ENCODE measurements at regions not wholly inside any gene's neighbourhood (a gene's known extent, or its start where the extent isn't known, plus 50 kb on each side); places are given as distances from the start of the nearest gene placed in this dataset.

DNA sequence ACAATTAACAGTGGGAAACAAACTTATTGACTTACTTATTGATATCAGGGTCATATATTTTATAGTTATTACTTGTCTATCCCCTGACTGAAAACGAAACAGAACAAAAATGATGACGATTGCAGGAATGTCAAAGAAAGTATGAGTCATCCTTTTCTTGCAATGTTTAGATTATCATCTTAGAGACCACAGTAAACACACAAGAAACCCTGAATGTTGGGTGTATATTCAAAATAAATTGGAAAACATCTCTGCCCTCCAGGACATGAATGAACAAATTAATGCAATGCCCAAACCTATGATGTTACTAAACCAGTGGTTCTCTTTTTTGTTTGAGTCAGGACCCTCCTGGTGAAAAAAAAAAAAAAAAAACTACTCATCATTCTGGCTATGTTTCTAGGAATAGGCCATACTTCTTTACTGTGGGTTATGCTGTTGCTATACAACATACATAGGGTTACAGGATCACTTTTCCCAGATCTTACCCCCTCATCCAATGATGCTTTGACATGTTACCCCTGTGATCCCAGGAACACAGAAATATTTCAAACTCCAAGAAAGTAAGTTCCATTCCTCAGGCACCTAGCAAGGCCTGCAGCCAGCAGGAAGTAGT is 623.4 kb upstream of the IGFBP3 start:
- no peak for TF ChIP-seq NFYB (CRISPR knock-in tag; conservative IDR thresholded peaks at IDR 0.05; ENCODE audit: low read depth)
- no peak for TF ChIP-seq KAT7 (CRISPR knock-in tag; IDR thresholded peaks at IDR 0.05; ENCODE audit: borderline replicate concordance)
- TF ChIP-seq JUN (CRISPR knock-in tag; IDR thresholded peaks at IDR 0.05), result no peak
- TF ChIP-seq SP1 (CRISPR knock-in tag; conservative IDR thresholded peaks at IDR 0.05), result no peak
- TF ChIP-seq, protein P1, sequence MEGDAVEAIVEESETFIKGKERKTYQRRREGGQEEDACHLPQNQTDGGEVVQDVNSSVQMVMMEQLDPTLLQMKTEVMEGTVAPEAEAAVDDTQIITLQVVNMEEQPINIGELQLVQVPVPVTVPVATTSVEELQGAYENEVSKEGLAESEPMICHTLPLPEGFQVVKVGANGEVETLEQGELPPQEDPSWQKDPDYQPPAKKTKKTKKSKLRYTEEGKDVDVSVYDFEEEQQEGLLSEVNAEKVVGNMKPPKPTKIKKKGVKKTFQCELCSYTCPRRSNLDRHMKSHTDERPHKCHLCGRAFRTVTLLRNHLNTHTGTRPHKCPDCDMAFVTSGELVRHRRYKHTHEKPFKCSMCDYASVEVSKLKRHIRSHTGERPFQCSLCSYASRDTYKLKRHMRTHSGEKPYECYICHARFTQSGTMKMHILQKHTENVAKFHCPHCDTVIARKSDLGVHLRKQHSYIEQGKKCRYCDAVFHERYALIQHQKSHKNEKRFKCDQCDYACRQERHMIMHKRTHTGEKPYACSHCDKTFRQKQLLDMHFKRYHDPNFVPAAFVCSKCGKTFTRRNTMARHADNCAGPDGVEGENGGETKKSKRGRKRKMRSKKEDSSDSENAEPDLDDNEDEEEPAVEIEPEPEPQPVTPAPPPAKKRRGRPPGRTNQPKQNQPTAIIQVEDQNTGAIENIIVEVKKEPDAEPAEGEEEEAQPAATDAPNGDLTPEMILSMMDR (IDR thresholded peaks at IDR 0.05), result no peak
- TF ChIP-seq TCF7 (CRISPR knock-in tag; IDR thresholded peaks at IDR 0.05; ENCODE audit: low read depth), result no peak
- no peak for TF ChIP-seq ZBTB21 (CRISPR knock-in tag; IDR thresholded peaks at IDR 0.05; ENCODE audit: borderline replicate concordance)
- TF ChIP-seq FOXK1 (CRISPR knock-in tag; IDR thresholded peaks at IDR 0.05), result no peak
- TF ChIP-seq NR2C2 (CRISPR knock-in tag; IDR thresholded peaks at IDR 0.05), result no peak
- TF ChIP-seq, protein P2, sequence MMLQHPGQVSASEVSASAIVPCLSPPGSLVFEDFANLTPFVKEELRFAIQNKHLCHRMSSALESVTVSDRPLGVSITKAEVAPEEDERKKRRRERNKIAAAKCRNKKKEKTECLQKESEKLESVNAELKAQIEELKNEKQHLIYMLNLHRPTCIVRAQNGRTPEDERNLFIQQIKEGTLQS (CRISPR knock-in tag; conservative IDR thresholded peaks at IDR 0.05), result no peak
- TF ChIP-seq ZNF423 (CRISPR knock-in tag; IDR thresholded peaks at IDR 0.05), result no peak
